ENCODE measurements at regions not wholly inside any gene's neighbourhood (a gene's known extent, or its start where the extent isn't known, plus 50 kb on each side); places are given as distances from the start of the nearest gene placed in this dataset.

DNA sequence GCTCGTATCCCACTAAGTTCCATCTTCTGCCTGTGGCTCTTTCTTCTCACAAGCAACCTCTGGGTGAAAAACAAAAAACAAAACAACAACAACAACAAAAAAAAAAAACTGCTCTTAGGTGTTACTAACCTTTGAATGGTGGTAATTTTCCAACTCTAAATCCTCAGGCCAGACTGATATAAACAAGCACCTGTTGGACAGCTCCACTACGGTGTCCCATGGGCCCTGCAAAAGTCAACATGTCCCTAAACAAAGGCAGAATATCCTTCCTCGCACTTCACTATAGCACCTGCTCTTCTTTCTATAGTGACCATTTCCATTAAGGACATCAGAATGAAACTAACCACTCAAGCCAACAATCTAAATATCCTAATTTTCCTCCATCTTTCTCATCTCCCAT lies 54.6 kb upstream of the PARM1 start:
- DNase-seq, result no peak

DNA sequence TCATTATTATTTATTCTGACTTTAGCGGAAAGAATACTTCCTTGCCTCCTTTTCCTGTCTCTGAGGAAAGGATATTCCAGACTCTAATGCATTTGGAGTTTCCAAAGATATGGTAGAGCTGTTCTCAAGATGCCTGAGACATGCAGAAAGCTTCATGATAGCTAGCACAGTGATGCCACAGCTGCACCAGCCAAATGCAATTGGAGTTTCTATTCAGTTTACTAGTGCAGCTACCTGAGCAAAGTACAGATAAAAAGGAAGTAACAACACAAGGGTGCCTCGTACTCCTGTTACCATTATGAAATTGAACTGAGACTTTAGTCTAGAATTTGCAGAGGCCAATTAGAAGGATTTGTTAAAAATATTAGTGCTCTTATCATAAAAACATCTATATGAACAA lies 57.5 kb upstream of the PARM1 start:
- DNase-seq, result no peak

DNA sequence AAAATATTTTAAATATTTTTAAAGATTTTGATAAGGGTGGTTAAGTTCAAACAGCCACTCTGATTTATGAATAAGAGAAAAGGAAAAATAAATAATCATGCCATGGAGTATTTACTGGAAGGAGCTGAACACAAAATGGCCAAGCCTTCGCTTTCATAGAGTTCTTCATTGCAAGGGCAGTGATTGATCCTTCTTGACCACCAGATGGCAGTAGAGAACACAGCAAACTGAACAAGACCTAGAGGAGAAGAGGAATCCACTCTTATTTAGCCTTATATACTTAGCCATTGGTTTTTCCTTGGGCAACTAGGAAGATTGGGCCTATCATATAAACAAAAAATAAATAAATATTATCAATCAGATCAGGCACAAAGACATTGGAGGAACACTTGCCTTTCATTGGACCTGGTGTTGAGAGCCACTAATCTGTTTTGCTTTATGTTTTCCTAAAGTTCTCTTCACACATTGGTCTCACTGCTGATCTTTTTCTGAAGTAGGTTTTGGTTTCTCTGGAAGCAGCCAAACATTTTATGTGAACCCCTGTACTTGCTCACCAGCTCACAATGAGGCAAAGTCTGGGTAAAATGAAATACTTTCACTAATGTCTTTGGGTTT lies 58.1 kb upstream of the PARM1 start:
- DNase-seq, result peak in 5 of 14 donors; percentile 1 to 10 (median 3)

DNA sequence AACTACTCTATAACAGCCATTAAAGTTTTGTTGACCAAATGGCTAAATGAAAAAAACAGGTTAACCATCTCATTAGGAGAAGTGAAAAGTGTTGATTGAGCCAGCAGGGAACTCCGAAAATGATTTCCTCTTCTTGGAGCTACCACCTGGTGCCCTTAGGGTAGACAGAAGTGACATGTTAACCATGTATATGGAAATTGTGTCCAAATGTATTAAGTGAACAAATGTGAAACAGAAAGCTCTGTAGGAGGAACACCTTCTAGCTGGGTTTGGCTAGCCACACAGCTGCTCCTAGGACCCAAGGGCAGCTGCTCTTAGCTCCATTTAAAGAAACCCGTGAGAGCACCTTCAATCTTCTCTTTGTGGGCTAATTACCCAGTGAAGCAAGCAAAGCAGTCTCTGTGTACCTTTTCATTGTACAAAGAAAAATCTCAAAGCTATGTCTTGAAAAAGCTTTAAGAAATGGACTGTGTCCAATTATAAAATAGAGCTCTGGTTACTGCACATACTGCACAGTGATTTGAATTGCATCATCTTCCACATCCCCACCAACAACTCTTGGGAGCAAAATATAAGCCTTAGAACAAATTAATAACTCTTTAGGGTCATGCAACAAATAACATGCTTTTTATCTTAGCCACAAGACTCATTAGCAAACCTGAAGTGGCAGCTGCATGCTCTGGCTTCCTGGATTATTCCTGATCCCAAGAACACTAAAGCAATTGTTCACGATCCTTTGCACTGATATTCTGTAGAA lies 59.2 kb upstream of the PARM1 start:
- DNase-seq, result no peak

DNA sequence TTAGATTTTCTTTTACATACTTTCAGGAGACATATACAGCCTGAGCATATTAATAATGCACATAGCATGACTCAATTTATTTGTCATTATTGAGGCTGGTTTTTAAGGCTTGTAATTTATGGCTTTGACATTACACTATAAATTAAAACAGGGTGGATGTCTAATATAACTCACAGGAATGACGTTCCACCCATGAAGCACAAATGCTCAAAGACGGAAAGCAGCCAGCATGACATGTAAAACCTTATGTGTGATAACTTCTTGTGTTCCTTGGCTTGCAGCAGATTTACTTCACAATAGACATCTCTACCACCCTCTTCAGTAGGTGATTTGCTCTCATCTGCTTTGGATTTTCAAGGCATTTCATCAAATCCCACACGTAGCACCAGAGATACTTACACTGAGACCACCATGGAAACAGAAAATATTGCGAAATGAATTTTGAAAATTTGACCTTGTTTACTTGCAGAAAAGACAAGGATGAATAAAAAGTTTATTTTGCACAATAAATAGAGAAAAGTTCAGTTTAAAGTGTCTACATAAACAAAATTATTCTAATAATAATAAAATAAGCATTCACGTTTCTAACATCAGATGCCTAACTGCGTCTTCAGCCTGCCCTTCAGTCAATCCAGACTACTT lies 64.7 kb upstream of the BTC start:
- no peak for DNase-seq

DNA sequence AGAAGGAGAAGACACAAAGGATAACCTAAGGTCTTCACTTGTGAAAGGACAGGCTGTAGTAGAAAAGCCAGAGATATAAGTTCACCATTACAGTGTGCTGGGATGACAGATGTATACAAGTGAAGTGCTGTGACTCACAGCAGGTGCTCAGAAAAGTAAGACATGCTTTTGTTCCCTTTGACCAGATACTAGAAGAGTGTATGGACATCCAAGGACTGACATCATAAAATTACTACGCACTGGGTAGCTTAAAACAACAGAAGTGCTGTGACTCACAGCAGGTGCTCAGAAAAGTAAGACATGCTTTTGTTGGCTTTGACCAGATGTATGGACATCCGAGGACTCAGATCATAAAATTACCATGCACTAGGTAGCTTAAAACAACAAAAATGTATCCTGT lies 61.6 kb upstream of the BTC start:
- DNase-seq, result no peak

DNA sequence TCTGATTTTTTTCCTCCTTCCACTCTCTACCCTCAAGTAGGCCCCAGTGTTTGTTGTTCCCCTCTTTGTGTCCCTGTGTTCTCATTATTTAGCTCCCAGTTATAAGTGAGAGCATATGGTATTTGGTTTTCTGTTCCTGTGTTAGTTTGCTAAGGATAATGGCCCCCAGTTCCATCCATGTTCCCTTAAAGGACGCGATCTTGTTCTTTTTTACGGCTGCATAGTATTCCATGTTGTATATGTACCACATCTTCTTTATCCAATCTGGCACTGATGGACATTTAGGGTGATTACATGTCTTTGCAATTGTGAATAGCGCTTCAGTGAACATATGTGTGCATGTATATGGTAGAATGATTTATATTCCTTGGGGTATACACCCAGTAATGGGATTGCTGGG lies 54.5 kb upstream of the BTC start:
- DNase-seq, result no peak

DNA sequence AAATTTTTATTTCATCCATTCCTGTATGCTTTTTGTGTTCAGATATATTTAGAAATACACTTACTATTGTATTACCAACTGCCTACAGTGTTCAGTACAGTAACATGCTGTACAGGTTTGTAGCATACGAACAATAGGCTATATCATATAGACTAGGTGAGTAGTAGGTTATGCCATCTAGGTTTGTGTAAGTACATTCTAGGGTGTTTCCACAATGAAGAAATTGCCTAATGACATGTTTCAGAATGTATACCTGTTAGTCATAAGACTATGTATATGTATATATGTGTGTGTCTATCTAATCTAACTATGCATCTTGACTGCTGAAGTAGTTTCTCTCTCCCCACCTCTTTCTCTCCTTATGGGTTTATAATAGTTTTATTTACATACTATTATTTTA lies 51.5 kb upstream of the BTC start:
- no peak for DNase-seq
